NCI-H1417 (cell line): ENCODE measurements at regions not wholly inside any gene's neighbourhood (a gene's known extent, or its start where the extent isn't known, plus 50 kb on each side); places are given as distances from the start of the nearest gene placed in this dataset.

Source experiments
- DNase-seq, 3 experiments: peaks; one replicate each; lab custom pipeline; 2025; lab: John Stamatoyannopoulos, UW

DNA sequence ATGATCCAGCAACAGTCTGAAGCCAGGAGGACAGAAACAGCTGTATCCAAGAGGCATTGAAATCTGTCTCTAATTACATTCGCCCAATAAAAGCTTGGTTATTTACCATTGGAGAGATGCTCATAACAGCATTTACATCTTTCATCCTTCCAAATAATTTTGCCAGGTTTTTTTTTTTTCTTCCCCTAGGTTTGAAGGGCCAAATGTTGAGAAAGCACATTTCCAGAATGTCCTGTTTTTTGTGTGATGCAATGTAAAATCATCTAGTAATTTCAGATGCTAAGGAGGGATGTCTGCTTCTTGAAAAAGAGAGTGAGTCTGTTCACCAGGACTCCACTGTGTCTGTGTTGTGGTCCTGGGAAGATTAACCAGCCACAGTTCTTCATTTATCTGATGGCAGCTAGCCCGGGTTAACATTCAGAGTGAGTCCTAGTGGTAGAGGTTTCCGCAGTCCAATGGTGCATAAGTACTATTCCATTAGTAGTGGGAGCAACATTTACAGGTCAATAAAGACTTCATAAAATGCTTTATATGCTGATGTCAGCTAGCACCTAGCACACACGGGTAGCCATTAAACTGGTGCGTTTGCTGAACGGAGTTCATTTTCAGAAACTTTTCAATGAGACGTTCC, 406.8 kb downstream of the STIM2 start:
- DNase-seq = no peak

DNA sequence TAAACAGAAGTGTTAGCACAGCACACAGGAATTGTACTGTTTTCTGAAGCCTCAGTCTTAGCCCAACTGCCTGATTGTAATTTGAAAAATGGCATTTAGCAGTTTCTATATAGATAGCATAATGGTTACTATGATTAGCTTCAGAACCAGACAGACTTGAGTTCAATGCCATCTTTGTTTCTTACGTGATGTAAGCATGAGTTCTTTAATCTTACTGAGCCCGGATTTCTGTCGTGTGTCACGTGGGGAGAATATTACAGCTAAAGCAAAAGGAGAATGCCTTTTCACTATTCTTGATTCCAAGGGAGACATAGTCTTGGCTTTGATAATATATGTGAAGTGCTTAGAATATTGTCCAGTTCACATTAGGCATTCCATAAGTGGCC, 407.3 kb downstream of the STIM2 start:
- DNase-seq = no peak

- peak in 2 of 3 experiments; percentile 78 to 97 for DNase-seq
These were observed 409.8 kb downstream of the STIM2 start for GRCh38 chr4:27270435-27270834.

DNA sequence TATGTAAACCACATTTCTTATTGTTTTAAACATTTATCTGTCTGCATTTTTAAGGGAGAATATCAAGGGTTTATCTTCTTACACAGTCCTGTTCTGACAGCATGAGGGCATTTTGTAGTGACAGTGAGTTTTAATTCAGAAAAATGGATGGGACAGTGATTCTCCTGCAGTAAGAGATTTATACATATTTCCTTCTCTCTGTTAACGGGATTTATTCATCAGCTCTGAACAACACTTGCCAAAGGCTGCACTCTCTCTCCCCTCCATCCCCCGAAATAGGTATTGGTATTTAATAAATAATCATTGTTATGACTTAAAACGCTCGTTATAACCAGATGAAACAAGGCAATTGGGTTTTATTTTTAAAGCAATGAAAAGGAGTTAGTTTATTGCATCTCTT, 410.9 kb downstream of the STIM2 start:
- peak in 1 of 3 experiments; percentile 60 for DNase-seq

GRCh38 chr4:27272217-27272616, 411.6 kb downstream of the STIM2 start:
- peak in 2 of 3 experiments; percentile 37 to 80 for DNase-seq

GRCh38 chr4:27276307-27277073, 415.8 kb downstream of the STIM2 start:
- DNase-seq = peak in 2 of 3 experiments; percentile 64 to 91

DNA sequence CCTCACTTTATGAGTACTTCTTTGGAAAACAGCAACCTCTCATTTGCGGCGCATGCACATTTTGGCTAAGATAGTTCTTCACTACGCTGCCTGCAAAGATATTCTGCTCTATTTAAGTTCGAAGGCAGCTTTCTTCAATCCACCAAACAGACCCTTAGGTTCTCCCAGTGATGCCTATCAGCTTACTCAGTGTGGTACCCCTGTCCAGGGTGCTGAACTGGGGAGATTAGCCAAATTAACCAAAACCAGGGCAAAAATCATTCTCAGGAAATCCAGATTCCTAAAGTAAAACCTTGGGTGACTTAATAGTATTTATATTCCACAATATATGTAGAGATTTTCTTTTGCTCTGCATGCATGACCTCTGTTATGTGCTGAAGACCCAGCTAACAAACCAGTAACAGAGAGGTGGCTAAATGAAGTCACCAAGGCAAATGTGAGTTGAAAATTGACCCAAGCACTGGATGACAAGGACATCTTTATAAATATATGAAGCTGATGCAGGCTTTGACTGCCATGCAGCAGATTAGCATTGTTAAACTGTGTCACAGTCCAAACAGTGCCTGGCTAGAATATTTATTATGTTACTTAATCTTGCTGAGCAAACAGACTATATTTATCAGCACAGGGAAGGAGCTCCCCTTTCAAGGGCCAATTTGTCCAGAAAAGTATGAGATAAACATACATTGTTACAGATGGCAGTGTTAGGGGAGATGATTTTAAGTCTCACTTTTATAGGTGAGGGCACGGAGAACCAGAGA, 418.2 kb downstream of the STIM2 start:
- DNase-seq = peak in 2 of 3 experiments; percentile 64 to 82

GRCh38 chr4:27288496-27288895, 427.9 kb downstream of the STIM2 start:
- DNase-seq = no peak

- DNase-seq = no peak
These were observed 429.1 kb downstream of the STIM2 start for GRCh38 chr4:27289704-27290103.

GRCh38 chr4:27293831-27294230, 433.2 kb downstream of the STIM2 start:
- DNase-seq = no peak

DNA sequence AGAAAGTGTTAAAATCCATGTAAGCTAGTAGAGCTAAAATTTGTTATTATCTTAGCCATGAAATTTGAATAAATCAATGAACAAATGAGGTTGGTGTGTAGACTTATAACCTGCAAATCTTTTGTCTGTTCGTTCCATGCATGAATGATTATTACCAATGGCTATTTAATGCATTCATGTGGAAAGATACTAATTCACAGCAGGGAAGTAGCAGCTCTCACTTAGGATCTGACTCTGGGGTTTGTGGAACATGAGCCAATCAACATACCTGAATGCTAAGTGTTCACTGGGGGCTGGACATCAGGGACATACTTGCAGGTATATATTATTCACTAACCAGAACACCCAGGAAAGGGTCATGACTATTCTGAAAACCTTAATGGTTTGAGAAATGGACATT, 444.1 kb downstream of the STIM2 start:
- DNase-seq = peak in 1 of 3 experiments; percentile 19

DNA sequence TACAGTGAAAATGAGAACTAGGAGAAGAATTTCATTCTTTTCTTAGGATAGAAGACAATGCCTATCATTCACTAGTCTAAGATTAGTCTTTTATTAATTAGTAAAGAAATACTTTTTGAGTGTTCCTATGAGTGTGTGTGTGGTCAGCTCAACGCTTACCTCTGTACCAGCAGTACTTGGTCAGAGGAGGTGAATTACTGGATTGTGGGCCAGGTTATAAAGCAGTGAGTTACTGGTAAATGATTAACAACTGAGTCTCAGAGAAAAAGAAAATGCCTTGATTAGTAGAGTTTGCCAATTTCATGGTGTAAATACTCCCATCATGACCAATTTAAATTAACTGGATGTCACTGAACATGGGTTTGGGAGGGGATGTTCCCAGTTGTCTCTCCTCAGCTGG, 444.6 kb downstream of the STIM2 start:
- DNase-seq = no peak

DNA sequence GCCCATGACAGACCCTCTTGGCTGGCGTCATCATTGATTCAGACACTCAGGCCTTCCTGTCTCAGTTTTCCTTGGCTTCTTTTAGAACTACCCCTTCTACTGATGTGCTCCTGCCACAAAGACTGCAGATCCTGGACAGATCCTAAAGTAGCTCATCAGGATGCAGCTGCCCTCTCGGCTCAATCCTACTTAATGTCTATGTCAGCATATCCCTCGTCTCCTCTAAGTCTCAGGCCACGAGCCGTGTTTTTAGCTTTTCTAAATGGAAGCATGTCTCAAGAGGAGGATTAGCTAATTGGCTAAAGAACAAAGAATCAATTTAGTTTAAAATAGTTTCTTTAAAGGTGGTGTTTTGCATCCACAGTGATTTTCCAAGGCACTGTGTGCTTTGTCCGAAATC, 447.7 kb downstream of the STIM2 start:
- no peak for DNase-seq

DNA sequence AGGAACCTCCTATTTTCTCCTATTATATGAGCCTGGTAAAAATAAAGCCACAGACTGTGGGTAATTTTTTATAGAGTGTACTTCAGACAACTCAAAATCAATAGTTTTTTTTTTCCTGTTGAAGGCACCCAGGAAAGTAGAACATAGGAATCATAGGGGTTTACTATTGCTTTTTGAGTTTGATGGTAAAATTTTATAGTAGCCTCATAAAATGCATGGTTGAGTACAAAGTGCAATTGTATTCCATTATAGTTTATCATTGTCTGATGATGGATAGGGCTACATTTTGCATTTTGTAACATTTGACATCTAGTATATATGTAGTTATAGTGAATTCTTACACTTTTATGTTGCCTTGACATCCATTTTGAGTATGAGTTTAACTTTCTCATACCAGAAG, 455.0 kb downstream of the STIM2 start:
- DNase-seq = no peak

DNA sequence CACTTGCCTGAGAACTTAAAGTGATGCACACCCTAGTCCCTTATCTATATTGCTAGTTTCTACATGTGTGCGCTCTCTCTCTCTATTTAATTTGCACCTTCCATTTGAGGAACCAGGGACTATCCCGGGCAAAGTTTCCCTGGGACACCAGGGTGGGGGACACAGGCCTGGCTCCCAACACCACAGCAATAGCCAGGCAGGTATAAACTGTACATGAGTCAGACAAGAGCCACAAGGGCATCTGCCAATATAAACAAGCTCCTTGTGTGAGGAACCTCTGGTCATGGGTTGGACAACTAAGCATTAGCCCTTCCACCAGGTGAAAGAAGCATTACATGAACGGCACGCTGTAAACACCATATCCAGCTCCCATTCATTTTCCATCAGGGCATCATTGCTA, 455.5 kb downstream of the STIM2 start:
- DNase-seq = no peak

DNA sequence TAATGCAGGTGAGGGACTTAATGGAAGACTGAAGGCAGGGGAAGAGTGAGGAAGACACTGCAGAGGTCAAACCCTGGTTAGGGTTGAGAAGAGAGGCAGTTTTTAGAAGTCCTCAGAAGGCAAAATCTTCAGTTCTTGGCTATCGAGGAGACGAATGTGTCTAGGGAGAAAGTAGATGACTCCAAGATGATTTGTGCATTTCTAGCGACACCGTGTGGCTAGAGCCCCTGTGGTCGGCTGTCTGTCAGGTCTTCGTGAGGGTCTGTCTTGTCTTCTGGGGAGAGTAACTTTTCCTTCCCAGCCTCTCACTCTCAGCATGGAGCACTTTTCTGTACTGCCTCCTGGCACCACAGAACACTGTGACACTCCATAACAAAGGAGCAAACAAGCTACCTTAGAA, 458.1 kb downstream of the STIM2 start:
- DNase-seq = peak in 1 of 3 experiments; percentile 22

- DNase-seq = no peak
These were observed 466.4 kb downstream of the STIM2 start for GRCh38 chr4:27326991-27327390.

GRCh38 chr4:27327421-27328181, 467.0 kb downstream of the STIM2 start:
- no peak for DNase-seq

DNA sequence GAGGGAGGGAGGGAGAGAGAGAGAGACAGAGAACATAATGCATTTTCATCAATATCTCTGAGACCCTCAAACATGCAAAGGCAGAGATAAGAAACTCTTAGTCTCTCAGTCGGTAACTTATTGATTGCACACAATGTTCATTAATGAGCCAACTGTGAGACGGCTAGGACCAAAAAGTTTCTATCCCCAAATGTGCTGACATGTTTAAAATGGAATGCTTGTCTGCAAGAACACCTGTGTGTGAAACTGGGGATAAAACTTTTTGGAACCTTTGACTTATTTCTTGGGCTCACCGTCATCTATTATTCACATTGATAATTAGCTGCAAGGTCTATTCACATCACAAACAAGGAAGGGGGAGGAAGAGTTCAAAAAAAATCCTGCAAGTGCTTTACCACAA, 477.9 kb downstream of the STIM2 start:
- DNase-seq = no peak

GRCh38 chr4:27343411-27343810, 482.8 kb downstream of the STIM2 start:
- no peak for DNase-seq

DNA sequence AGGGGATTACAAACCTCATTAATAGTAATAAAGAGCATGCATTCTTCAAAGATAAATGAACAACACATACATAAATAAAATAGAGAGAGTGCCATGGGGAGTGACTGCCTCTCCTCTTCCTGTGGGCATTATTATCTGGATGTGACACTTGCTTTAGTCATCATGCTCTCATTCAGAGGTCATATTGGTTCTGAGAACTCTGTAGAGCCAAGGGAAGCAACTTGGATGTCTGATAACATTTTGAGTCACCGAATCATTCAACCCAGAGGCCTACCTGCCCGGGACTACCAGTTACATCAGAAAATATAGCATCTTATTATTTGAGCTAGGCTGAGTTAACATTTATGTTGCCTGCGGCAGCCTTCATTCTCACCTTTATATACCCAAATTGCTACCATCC, 489.5 kb downstream of the STIM2 start:
- DNase-seq = no peak

- peak in 2 of 3 experiments; percentile 21 to 60 for DNase-seq
These were observed 496.6 kb downstream of the STIM2 start for GRCh38 chr4:27357283-27357682.
